HG02970 (cell line): ENCODE measurements at regions not wholly inside any gene's neighbourhood (a gene's known extent, or its start where the extent isn't known, plus 50 kb on each side); places are given as distances from the start of the nearest gene placed in this dataset.
"Not testable (repeated sequence)": the region's sequence is repeated elsewhere in the genome, so short reads cannot be mapped to it uniquely, and the experiment has no call there.

Experiments used
- ATAC-seq: cut with Tn5 transposase; IDR thresholded peaks from one replicate; pipeline ENCODE4 v1.9.1; 2021; ENCODE audit warnings: mild to moderate bottlenecking, moderate library complexity, moderate number of reproducible peaks; ENCODE audit not compliant: unreplicated experiment, low FRiP score

DNA sequence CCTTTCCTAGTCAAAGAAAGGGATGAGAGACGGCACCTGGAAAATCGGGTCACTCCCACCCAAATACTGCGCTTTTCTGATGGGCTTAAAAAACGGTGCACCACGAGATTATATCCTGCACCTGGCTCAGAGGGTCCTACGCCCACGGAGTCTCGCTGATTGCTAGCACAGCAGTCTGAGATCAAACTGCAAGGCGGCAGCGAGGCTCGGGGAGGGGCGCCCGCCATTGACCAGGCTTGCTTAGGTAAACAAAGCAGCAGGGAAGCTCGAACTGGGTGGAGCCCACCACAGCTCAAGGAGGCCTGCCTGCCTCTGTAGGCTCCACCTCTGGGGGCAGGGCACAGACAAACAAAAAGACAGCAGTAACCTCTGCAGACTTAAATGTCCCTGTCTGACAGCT, 309.9 kb downstream of the KIF20B start:
- not testable (repeated sequence) for ATAC-seq

DNA sequence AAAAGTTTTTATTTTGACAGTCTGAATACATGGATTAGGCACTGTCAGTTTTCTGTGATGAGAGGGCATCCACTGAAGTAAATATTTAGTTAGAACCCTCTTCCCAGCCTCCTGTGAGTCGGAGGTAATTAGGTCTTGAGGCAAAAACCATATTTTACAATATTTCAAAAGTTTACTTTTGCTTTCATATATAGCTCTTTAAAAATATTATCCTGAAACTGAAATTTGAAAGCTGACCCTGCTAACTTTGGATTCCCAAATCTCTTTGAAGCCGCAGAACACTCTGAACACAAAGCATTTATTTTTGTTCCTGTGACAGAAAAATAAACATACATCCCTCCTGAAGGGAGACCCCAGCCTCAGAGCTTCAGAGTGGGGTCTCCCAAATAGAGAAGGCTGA, 317.4 kb downstream of the KIF20B start:
- no peak for ATAC-seq

DNA sequence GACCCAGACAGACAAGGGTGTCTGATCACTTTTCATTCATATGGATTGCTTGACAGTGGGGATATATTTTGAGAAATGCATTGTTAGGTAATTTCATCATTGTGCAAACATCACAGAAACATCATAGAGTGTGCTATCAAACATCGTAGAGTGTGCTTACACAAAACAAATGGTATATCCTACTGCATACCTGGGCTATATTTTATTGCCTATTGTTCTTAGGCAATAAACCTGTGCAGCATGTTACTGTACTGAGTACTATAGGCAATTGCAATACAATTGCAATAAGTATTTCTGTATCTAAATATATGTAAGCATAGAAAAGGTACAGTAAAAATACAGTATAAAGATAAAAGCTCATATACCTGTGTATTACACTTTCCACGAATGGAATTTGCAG, 319.1 kb downstream of the KIF20B start:
- no peak for ATAC-seq

DNA sequence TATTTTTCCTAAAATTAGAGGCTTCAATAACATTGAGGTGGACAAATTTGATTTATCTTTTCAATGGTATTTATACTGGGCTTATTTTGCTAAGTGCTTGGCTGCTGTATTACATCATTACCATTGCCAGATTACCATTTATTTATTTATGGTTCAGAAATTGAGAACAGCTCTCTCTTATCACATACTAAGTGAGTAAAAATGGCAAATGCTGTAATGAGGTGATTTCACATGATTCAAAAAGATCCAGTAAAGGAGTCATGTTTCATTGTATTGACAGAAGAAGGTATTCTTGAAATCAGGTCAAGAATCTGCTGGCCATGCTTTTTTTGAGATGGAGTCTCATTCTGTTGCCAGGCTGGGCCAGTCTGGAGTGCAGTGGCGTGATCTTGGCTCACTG, 322.6 kb downstream of the KIF20B start:
- no peak for ATAC-seq

DNA sequence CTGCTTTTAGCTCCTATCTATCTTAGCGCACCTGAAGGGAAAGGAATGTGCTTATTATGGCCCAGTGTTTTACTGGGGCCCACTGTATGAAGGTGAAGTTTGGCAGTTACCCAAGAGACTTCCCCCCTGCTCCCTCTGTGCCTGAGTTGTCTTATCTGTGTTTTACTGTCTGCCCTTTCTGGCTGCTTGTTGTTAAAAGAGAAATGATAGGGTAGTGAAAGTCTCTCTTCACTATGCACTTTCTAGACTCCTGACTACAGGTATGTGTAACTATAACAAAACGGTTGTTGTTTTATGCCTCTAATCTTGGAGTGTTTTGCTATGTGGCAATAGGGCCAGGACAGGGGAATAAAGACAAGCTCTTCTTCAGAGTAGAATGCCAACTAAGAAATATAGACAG, 326.9 kb downstream of the KIF20B start:
- ATAC-seq: no peak

DNA sequence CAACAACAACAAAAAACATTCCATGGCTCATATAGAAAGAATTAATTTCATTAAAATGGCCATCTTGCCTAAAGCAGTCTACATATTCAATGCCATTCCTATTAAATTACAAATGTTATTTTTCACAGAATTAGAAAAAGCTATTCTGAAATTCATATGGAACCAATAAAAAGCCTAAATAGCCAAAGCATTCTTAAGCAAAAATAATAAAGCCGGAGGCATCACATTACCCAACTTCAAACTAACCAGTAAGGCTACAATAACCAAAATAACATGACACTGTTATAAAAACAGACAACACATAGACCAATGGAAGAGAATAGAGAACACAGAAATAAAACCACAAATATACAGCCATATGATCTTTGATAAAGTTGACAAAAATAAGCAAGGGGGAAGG, 330.4 kb downstream of the KIF20B start:
- no peak for ATAC-seq

DNA sequence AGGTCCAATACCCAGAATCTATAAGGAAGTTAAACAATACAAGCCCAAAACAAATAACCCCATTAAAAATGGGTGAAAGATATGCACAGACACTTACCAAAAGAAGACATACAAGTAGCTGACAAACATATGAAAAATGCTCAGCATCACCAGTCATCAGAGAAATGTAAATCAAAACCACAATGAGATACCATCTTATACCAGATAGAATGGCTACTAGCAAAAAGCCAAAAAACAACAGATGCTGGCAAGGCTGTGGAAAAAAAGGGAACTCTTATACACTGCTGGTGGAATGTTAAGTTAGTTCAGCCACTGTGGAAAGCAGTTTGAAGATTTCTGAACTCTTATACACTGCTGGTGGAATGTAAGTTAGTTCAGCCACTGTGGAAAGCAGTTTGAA, 331.1 kb downstream of the KIF20B start:
- ATAC-seq: no peak

DNA sequence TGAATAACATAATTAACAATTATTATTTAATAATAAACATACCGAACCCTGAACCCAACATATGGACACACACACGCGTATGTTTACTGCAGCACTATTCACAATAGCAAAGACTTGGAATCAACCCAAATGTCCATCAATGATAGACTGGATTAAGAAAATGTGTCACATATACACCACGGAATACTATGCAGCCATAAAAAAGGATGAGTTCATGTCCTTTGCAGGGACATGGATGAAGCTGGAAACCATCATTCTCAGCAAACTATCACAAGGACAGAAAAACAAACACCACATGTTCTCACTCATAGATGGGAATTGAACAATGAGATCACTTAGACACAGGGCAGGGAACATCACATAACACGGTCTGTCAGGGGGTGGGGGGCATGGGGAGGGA, 333.5 kb downstream of the KIF20B start:
- ATAC-seq: not testable (repeated sequence)

DNA sequence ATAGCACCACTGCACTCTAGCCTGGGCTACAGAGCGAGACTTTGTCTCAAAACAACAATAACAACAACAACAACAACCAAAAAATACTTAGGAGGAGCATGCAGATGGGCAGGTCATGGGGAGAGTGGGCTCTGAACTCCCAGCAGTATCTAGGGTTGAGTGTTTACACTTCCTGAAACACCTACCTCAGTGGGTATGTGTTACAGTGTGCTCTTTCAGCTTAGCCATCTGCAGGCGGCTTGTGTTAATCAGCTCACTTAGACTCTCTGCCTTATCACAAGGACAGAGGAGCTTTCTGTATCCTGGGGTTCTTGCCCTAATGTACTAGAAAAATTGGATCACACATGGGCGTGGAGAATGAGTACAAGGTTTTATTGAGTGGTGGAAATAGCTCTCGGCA, 340.2 kb downstream of the KIF20B start:
- ATAC-seq: no peak

DNA sequence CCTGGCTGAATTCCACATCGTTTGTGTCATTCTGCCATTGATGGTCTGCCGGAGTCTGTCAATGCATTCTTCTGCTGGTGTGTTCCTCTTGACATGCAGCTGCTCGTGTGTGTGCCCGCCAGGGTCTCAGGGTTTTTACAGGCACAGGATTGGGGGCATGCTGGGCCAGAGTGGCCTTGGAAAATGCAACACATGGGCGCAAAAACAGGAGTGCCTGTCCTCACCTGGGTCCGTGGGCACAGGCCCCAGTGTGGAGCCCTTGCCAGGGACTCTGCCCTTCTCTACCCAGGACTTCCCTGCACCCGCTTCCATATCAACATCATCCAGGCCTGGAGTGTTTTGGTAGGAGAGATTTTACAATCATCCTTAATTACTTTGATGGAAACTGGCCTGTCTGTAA, 340.7 kb downstream of the KIF20B start:
- ATAC-seq: no peak

DNA sequence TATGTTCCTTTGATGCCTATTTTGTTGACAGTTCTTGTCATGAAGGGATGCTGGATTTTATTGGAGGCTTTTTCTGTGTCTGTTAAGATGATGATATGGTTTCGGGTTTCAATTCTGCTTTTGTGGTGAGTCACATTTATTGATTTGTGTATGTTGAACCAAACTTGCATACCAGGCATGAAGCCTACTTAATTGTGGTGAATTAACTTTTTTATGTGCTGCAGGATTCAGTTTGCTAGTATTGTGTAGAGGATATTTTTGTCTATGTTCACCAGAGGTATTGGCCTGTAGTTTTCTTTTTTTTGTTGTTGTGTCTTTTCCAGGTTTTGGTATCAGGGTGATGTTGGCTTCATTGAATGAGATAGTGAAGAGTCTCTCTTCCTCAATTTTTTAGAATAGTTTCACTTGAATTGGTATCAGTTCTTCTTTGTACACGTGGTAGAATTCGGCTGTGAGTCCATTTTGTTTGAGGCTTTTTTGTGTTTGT, 345.9 kb downstream of the KIF20B start:
- ATAC-seq: peak; percentile 95

DNA sequence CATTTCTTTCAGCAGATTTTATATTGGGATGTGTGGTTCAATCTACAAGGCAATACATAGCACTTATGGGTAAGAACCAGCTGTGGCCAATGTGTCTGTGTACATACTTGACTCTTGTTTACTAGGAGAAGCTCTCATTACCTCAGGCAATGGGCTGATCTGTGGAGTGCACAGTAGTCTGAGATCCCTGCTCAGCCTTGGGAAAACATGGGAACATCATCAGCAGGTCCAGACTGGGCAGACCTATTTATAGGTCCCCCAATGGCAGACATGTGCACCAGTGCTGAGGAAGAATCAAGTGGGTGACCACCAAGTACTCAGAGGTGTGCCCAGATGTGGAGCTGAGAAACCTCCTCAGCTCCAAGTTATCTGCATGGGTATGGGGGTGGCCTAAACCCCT, 349.7 kb downstream of the KIF20B start:
- ATAC-seq: no peak

DNA sequence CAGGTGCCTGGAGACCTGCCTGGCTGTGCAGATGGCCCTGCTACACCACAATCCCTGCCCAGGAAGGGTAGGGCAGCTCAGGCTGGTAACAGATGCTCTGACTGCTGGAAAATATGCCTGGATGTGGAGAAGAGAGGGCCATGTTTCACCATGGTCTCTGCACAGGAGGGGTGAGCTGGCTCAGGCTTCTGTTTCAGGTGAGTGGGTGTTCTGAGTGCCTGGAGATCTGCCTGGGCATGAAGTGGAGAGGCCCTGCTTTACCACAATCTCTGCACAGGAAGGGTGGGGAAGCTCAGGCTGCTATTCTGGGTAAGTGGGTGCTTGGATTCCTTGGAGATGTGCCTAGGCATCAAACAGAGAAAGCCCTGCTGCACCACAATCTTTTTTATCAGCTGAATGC, 350.1 kb downstream of the KIF20B start:
- no peak for ATAC-seq

DNA sequence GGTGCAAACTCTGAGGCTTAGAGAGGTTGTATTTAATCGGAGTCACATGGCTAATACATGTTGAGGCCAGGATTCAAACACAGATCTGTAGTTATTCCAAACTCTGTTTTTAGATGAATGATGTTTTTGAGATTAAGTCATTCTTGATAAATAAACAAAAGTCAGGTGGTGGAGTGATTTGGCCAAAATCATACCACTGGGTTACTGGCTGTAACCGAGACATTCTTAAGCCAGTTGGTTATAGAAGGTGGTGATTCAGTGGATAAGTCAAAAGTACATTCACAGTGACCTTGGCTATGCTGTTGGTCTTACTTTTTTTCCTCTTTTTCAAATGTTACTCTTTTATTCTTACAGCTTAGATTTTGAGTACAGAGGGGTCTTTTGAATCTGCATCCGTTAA, 361.4 kb downstream of the KIF20B start:
- no peak for ATAC-seq

DNA sequence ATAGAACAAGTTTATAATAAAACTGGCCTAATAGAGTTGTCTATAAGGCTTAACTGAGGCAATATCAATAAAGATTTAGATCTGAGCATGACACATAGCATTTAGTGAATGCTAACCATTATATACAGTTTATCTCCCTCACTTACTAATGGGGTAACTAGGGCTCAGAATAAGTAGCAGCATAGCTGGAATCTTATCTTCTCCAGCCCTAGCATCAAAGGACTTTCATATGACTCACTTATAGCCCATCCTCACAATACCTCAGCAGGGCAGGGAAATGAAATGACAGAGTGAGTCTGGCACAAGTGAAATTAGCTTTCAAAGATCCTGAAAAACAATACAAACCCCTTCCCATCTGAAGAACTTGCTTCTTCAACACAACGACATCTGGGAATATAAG, 362.9 kb downstream of the KIF20B start:
- no peak for ATAC-seq

DNA sequence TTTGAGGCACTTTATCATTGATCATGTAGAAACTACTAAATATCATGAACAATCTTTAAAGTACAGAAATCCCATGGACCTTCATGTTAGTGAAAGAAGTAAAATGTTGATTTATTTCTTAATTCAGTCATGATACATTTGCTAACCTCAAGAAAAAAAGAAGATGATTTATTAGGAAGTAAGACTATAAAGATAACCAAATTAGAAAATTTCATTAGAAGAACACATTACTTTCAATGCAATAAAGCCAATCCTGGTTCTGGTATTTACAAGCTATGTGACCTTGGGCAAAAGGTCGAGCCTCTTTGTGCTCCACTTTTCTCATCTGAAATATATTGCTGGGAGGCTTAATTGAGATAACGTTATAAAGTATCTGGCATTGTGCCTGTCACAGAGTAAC, 365.0 kb downstream of the KIF20B start:
- ATAC-seq: no peak

DNA sequence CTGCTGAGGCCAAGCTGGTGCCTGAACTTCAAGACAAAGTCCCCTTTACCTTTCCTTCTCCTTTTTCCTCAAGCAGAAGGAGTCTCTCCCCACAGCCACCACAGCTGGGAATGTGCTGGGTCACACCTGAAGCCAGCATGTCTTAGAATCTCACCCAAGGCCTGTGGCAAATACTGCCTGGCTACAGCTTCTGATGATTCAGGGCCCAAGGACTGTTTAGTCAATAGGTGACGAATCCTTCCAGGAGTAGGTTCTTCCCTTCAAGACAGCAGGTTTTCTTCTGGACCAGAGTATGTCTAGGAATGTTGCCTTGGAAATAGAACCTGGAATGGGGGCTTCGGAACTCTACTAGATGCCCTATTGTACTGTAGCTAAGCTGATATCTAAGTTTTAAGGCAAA, 374.6 kb downstream of the KIF20B start:
- ATAC-seq: no peak

DNA sequence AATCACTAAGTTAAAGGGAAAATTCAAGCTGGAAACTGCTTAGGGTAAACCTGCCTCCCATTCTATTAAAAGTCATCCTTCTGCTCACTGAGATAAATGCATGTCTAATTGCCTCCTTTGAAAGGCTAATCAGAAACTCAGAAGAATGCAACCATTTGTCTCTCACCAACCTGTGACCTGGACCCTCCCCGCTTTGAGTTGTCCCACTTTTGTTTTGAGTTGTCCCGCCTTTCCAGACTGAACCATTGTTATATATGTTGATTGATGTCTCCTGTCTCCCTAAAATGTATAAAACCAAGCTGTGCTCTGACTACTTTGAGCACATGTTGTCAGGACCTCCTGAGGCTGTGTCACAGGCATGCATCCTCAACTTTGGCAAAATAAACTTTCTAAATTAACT, 378.4 kb downstream of the KIF20B start:
- ATAC-seq: no peak

DNA sequence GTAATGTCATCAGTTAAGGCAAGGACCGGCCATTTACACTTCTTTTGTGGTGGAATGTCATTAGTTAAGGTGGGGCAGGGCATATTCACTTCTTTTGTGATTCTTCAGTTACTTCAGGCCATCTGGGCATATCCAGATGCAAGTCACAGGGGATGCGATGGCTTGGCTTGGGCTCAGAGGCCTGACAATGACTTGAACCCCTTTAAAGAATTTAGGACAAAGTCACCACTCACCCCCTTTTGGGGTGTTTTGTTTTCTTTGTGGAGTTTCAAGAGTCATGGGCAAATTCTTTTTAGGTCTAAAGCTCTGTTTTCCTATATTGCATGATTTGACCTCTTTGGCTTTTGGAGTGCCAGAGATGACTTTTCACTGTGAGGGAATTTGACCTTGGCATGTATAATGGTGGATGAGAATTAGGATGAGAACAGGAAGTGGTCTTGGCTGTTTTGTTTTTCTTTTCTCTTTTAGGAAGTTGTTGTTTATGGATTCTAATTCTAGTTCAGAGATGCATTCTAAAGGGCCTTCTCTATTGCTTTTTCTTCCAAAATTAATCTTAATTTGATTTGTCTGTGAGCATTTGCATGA, 385.3 kb downstream of the KIF20B start:
- ATAC-seq: not testable (repeated sequence)

DNA sequence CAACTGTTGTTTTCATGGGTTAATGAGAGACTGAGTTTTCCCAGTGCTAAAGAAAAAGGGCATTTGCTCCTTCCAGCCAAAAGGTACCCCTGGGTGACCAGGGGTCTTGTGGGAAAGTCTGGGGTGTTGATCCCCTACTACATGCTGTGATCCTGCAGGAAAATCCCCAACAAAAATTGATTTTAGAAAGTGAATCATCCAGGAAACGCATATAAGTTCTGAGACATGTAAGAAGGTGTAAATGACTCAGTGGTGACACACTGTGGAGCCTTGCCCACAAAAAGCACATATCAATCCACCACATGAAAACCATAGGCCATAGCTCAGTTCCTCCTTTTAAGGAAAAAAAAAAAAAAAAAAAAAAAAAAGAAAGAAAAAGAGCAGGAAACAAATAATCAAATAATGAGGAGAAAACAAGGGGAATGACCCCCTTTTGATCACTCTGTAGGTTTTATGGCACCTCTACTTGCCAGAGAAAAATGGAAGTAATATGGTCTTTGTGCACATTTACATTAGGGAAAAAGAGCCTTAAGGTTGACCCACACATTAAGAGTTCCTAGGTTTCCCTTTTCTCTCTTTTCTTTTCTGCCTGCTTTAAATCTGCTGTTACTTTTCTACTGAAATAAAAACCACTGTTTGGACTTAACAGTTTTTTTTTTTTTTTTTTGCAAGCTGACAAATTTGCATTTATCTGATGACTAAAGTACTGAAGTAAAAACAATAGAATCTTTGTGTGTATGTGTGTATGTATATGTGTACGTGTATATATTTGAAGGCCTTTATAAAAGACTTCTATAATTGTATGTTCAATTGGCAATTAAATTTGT, 386.0 kb downstream of the KIF20B start:
- no peak for ATAC-seq

DNA sequence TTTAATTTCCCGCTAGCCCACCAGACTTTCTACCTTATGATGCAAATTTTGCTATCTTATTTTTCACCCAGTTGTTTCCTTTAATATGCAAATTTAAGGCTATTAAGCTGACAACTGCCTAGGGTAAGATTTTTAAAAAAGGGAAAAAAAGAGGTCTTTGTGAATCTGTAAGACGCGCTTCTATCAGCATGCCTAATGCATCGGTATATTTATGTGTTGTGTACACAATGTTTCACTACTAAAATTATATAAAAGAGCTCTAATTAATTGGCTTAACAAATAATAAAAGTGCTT, 386.6 kb downstream of the KIF20B start:
- ATAC-seq: no peak

DNA sequence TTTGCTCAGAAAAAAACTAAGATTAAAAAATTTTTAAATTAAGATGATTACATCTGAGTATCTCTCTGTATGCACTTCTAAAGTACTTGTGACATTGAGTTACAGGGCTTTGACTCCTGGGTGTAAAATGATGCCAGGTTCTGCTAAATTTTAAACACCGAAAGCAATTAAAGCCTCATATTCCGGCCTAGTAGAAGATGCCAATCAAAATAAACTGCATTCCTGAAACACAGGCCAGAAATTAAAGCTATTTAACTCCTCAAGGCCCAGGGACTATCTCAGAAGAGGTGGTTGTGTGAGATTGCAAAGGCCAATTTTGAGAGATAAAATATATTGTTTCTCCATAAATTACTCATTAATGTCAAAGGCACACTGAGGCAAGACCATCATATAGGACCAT, 388.3 kb downstream of the KIF20B start:
- ATAC-seq: no peak
